ENCODE measurements at regions not wholly inside any gene's neighbourhood (a gene's known extent, or its start where the extent isn't known, plus 50 kb on each side); places are given as distances from the start of the nearest gene placed in this dataset.

- no peak for TF ChIP-seq CTCF (IDR thresholded peaks at IDR 0.05)
- TF ChIP-seq POLR2A (IDR thresholded peaks at IDR 0.05) = no peak
- DNase-seq = no peak
- Histone ChIP-seq H3K27ac (no peak overlapping the region), H3K27me3 (no peaks in the 10 kb centered on the region), H3K36me3 (ENCODE audit: low read depth, missing control alignments) (no peaks in the 10 kb centered on the region), H3K9me3 (no peaks in the 10 kb centered on the region), H3K4me3 (no peak overlapping the region), H3K4me1 (no peaks in the 10 kb centered on the region)
- intact Hi-C loops (cut with DNase I; ENCODE audit: low total_unique reads) = no loop called here
- WGBS, 2 donors = 87 to 91% methylated on average over 3 of the region's 3 CpGs
Measured at GRCh38 chr6:48570656-48571055, 459.7 kb upstream of the PTCHD4 start.

GRCh38 chr6:48568856-48569255 is 457.9 kb upstream of the PTCHD4 start:
- Histone ChIP-seq H3K4me1 (no peaks in the 10 kb centered on the region), H3K9me3 (no peaks in the 10 kb centered on the region), H3K27me3 (no peaks in the 10 kb centered on the region), H3K4me3 (peak overlapping the region in 1 of 2 donors; percentile 11), H3K27ac (no peak overlapping the region), H3K36me3 (ENCODE audit: low read depth, missing control alignments) (no peaks in the 10 kb centered on the region)
- intact Hi-C loops (cut with DNase I; ENCODE audit: low total_unique reads) = no loop called here
- DNase-seq = no peak
- no peak for TF ChIP-seq CTCF (IDR thresholded peaks at IDR 0.05)
- no peak for TF ChIP-seq POLR2A (IDR thresholded peaks at IDR 0.05)
- WGBS, 2 donors = 46 to 51% methylated on average over 2 of the region's 2 CpGs

- Histone ChIP-seq H3K4me1 (no peaks in the 10 kb centered on the region), H3K4me3 (no peak overlapping the region), H3K27ac (no peak overlapping the region), H3K36me3 (ENCODE audit: low read depth, missing control alignments) (no peaks in the 10 kb centered on the region), H3K27me3 (no peaks in the 10 kb centered on the region), H3K9me3 (no peaks in the 10 kb centered on the region)
- TF ChIP-seq POLR2A (IDR thresholded peaks at IDR 0.05) (no peak), CTCF (IDR thresholded peaks at IDR 0.05) (no peak)
- no peak for DNase-seq
- intact Hi-C loops (cut with DNase I; ENCODE audit: low total_unique reads) = no loop called here
Measured at GRCh38 chr6:48567016-48567415, 456.0 kb upstream of the PTCHD4 start.

- no peaks in the 10 kb centered on the region for H3K36me3 ChIP-seq (ENCODE audit: low read depth, missing control alignments)
- no peaks in the 10 kb centered on the region for H3K9me3 ChIP-seq
- DNase-seq = no peak
- H3K4me1 ChIP-seq = no peaks in the 10 kb centered on the region
- TF ChIP-seq POLR2A (IDR thresholded peaks at IDR 0.05) = no peak
- no peak for TF ChIP-seq CTCF (IDR thresholded peaks at IDR 0.05)
- H3K4me3 ChIP-seq = no peak overlapping the region
- WGBS, 2 donors = 75 to 82% methylated on average over 3 of the region's 3 CpGs
- no peak overlapping the region for H3K27ac ChIP-seq
- intact Hi-C loops (cut with DNase I; ENCODE audit: low total_unique reads) = no loop called here
- H3K27me3 ChIP-seq = no peaks in the 10 kb centered on the region
Measured at GRCh38 chr6:48564036-48564820, 453.2 kb upstream of the PTCHD4 start.

- H3K27me3 ChIP-seq = no peaks in the 10 kb centered on the region
- DNase-seq = no peak
- H3K36me3 ChIP-seq (ENCODE audit: low read depth, missing control alignments) = no peaks in the 10 kb centered on the region
- WGBS, 2 donors = 97% methylated on average over 1 of the region's 1 CpG
- no peak overlapping the region for H3K27ac ChIP-seq
- no peak overlapping the region for H3K4me3 ChIP-seq
- H3K4me1 ChIP-seq = no peaks in the 10 kb centered on the region
- no peaks in the 10 kb centered on the region for H3K9me3 ChIP-seq
- intact Hi-C loops (cut with DNase I; ENCODE audit: low total_unique reads) = no loop called here
- no peak for TF ChIP-seq POLR2A (IDR thresholded peaks at IDR 0.05)
- TF ChIP-seq CTCF (IDR thresholded peaks at IDR 0.05) = no peak
Measured at GRCh38 chr6:48563433-48563832, 452.4 kb upstream of the PTCHD4 start.

All from testis (tissue), 2 donors.